Heart right ventricle (tissue), 16 donors: ENCODE measurements at regions not wholly inside any gene's neighbourhood (a gene's known extent, or its start where the extent isn't known, plus 50 kb on each side); places are given as distances from the start of the nearest gene placed in this dataset.

Experiments used
- ATAC-seq, 8 donors: fragments of 200-7000 bp; cut with Tn5 transposase; one replicate each; pipeline ENCODE4 v1.9.1; 2020; ENCODE audit warnings: mild to moderate bottlenecking in 8 of 8, moderate library complexity in 8 of 8, moderate number of reproducible peaks in 1 of 8
- DNase-seq, 2 donors: peaks; one replicate each; pipeline ENCODE4 v3.0.0-alpha.2; 2020
- H3K27ac ChIP-seq, 10 donors: fragments of 200-600 bp; sonication (generic) in 2 of 10; one replicate each; pipeline versions ENCODE4 v1.5.0 to v1.8.0; 2020 to 2022; ENCODE audit warnings: mild to moderate bottlenecking in 3 of 10
- H3K27me3 ChIP-seq, 7 donors: fragments of 200-600 bp; one replicate each; pipeline ENCODE4 v1.8.0; 2021 to 2022; ENCODE audit warnings: mild to moderate bottlenecking in 2 of 7
- H3K36me3 ChIP-seq, 9 donors: fragments of 200-600 bp; sonication (generic) in 1 of 9; one replicate each; pipeline versions ENCODE4 v1.5.0 to v1.8.0; 2020 to 2022; ENCODE audit warnings: mild to moderate bottlenecking in 2 of 9
- H3K4me1 ChIP-seq, 9 donors: fragments of 200-600 bp; sonication (generic) in 1 of 9; one replicate each; pipeline versions ENCODE4 v1.5.0 to v1.8.0; 2020 to 2022; ENCODE audit warnings: mild to moderate bottlenecking in 4 of 9
- H3K4me3 ChIP-seq, 10 donors: fragments of 200-600 bp; sonication (generic) in 2 of 10; one replicate each; pipeline versions ENCODE4 v1.5.0 to v1.8.0; 2020 to 2022; ENCODE audit warnings: mild to moderate bottlenecking in 7 of 10, moderate library complexity in 2 of 10
- H3K9me3 ChIP-seq, 11 donors: fragments of 200-600 bp in 10 of 11; sonication (generic) in 2 of 11; one replicate each; pipeline versions ENCODE4 v1.5.0 to v1.8.0; 2013 to 2022; ENCODE audit warnings: mild to moderate bottlenecking in 2 of 11, control low read depth in 1 of 11, moderate library complexity in 1 of 11
- WGBS, 2 donors: extraction: QIAGEN DNeasy Blood & Tissue Kit; methylation state at CpG; one replicate each; pipeline ENCODE4 v1.1.7; 2013; ENCODE audit warnings: inconsistent platforms in 1 of 2; 5-methylcytosine and 5-hydroxymethylcytosine counted together
- intact Hi-C, 10 donors: fragments of 100-400 bp; cut with DNase I; formaldehyde crosslinking; loops; one replicate each; pipeline versions ENCODE4 v1.11.1 to v1.14.2; 2022
- TF ChIP-seq, protein P1 (sequence below), 9 donors: fragments of 200-600 bp; sonication (generic) in 2 of 9; IDR thresholded peaks; one replicate each; pipeline versions ENCODE4 v1.5.0 to v1.8.0; 2021 to 2022; ENCODE audit warnings: antibody characterized with exemption in 9 of 9, mild to moderate bottlenecking in 5 of 9, moderate library complexity in 1 of 9
- donor health status: Arrhythmogenic right ventricular cardiomyopathy.
- donor health status: ischemic (EF 13 %, LVEDD 7.1; RV severe dilation, severe dysfunction).
- donor health status: healthy with polysubstance abuse.
- donor health status: DM: no; HTN: yes; CAD: no.
- donor health status: DM: no; HTN: no; CAD: no.
- donor health status: ischemic (EF 25% LVEDD 6.9; RV normal size, moderate dysfunction).
- donor health status: ischemic (EF 25% LVEDD 5.7; RV mildly dilated, moderate dysfunction).
- donor health status: healthy.
- donor health status: DM: yes; HTN: yes; CAD: no.
- donor health status: Ischemic cardiomyopathy.
- donor health status: ischemic (EF 35%, LVEDD 5.7; RV mildly dilated, moderate dysfunction).
- donor health status: nonischemic (EF 11% LVEDD 7.7; RV severe dilation, severe dysfunction).
- donor health status: DM: yes; HTN: yes; CAD: no.
- donor health status: PGD.
- donor health status: ischemic (EF 29% LVEDD 5.4; RV normal size, mild dysfunction).
- donor health status: nonischemic (EF 23%, LVEDD 6.1; RV moderate dilation, normal function).

DNA sequence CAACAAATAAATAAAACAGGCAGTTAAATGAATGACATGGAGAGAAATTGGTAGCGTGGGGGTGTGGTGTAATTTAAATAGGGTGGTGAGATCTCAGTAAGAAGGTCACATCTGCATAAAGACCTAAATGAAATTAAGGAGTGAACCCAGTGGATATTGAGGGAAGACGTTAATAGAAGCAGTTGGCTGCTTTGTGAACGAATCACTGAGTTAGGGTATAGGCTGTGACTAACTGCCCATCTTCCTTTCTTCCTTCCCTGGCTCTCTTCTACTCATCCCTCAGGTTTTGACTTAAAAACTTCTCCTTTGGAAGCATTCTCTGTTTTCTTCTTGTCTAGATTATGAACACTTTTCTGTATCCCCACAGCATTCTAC lies 64.7 kb downstream of the BTG1 start:
- DNase-seq (no peak), ATAC-seq (no peak)
- peak overlapping the region in 2 of 10 donors; percentile 39 to 50 for H3K27ac ChIP-seq
- H3K36me3 ChIP-seq, result no peaks in the 10 kb centered on the region
- no peak overlapping the region for H3K4me3 ChIP-seq
- TF ChIP-seq, protein P1, sequence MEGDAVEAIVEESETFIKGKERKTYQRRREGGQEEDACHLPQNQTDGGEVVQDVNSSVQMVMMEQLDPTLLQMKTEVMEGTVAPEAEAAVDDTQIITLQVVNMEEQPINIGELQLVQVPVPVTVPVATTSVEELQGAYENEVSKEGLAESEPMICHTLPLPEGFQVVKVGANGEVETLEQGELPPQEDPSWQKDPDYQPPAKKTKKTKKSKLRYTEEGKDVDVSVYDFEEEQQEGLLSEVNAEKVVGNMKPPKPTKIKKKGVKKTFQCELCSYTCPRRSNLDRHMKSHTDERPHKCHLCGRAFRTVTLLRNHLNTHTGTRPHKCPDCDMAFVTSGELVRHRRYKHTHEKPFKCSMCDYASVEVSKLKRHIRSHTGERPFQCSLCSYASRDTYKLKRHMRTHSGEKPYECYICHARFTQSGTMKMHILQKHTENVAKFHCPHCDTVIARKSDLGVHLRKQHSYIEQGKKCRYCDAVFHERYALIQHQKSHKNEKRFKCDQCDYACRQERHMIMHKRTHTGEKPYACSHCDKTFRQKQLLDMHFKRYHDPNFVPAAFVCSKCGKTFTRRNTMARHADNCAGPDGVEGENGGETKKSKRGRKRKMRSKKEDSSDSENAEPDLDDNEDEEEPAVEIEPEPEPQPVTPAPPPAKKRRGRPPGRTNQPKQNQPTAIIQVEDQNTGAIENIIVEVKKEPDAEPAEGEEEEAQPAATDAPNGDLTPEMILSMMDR (IDR thresholded peaks at IDR 0.05), result no peak
- H3K4me1 ChIP-seq, result peaks cover under 1 to 52% (median 22%) of the 10 kb centered on the region in 9 donors
- H3K9me3 ChIP-seq, result no peaks in the 10 kb centered on the region
- 81 to 92% methylated on average over 3 of the region's 3 CpGs for WGBS, 2 donors
- H3K27me3 ChIP-seq, result no peaks in the 10 kb centered on the region
- intact Hi-C loops, result loop anchor here in 2 of 10 donors (5.0 to 10.0 kb wide), 2 partner anchors 51 to 54 kb away; no protein-coding TSS in a partner anchor

DNA sequence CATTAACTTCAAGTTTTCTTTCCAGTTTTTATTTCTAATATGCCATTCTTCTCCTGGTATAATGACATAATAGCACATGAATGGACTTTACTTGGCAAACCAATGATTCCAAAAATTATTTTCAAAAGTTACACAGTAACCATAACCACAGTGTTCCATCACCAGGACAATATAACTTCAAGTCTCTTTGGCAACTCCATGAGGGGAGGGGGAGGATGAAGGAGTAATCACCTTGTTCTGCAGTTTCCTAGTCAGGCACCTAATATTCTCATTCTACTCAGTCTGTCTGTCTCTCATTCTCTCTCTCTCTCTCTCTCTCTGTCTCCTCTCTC lies 66.6 kb downstream of the BTG1 start:
- H3K9me3 ChIP-seq, result no peaks in the 10 kb centered on the region
- TF ChIP-seq, protein P1 (IDR thresholded peaks at IDR 0.05), result no peak
- ATAC-seq (no peak), DNase-seq (no peak)
- no peaks in the 10 kb centered on the region for H3K36me3 ChIP-seq
- peak overlapping the region in 1 of 10 donors; percentile 45 for H3K27ac ChIP-seq
- intact Hi-C loops, result loop anchor here in 1 of 10 donors (5.0 kb wide), 1 partner anchor 53 kb away; no protein-coding TSS in a partner anchor
- H3K4me3 ChIP-seq, result no peak overlapping the region
- no peaks in the 10 kb centered on the region for H3K27me3 ChIP-seq
- peaks cover 11 to 66% (median 36%) of the 10 kb centered on the region in 9 donors for H3K4me1 ChIP-seq

DNA sequence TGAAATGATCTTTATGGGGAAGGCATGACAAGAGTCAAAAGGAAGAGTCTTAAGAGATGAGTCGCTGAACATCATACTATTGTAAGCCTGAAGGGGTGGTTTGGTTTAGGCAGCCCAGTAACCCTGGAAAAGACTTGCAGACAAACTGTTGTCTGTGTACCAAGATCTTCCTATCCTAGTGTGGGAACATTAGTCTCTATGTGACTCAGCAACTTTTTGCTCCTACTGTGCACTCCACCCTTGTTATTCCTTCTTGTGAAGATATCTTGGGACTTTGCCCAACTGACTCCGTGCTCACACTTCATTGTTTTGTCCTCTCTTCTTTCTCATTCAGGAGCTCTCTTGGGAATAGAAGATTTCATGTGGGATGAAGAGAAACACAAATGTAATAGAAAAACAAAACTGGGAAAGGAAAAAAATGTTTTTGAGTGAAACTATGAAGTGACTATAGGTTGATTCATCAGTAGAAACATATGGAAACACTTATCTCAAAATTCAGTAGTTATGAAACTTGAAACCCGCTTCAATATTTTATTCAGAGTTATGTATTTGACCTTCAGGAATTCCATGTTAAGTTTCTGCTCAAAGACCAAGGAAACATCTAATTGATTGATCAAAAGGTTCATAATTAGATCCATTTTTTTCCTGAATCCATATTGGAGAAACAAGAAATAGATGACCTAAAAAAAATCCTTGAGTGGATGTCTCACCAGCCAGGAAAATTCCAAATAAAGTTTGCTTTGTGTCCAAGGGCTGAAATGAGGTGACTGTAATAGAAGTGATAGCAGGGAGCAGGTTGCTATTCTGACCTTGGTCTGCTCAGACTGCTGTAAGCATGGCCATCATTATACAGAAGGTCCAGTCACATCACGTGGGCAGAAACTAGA lies 67.2 kb downstream of the BTG1 start:
- Histone ChIP-seq H3K36me3 (no peaks in the 10 kb centered on the region), H3K4me3 (no peak overlapping the region), H3K9me3 (no peaks in the 10 kb centered on the region), H3K27me3 (no peaks in the 10 kb centered on the region), H3K27ac (peak overlapping the region in 2 of 10 donors; percentile 3 to 45), H3K4me1 (peaks cover 11 to 66% (median 36%) of the 10 kb centered on the region in 9 donors)
- TF ChIP-seq, protein P1 (IDR thresholded peaks at IDR 0.05), result no peak
- DNase-seq (no peak), ATAC-seq (peak in 7 of 8 donors; percentile 30 to 79 (median 47))
- 69 to 72% methylated on average over 4 of the region's 4 CpGs for WGBS, 2 donors
- intact Hi-C loops, result loop anchor here in 1 of 10 donors (5.0 kb wide), 1 partner anchor 54 kb away; no protein-coding TSS in a partner anchor

DNA sequence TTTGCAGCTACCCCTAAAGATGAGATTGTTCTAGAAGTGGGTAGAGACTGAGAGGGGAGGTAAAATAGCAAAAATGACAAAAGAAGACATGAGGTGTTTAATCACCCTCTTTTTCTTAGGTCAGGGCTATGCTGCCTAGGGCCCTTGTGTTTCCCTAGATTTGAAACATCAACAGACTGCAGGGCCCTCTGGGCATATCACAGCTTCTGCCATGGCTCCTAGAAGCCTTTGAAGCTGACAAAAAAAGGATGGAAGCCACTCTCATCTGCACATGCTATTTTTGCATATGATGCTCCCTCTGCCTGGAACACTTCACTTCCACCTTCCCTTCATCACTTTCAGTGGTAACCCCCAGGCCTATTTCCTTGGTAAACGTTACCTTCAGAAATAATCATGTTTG lies 68.1 kb downstream of the BTG1 start:
- Histone ChIP-seq H3K27ac (peak overlapping the region in 1 of 10 donors; percentile 45), H3K4me3 (no peak overlapping the region), H3K4me1 (peaks cover 11 to 66% (median 36%) of the 10 kb centered on the region in 9 donors), H3K27me3 (no peaks in the 10 kb centered on the region), H3K9me3 (no peaks in the 10 kb centered on the region), H3K36me3 (no peaks in the 10 kb centered on the region)
- DNase-seq, result no peak
- no peak for ATAC-seq
- 52 to 63% methylated on average over 1 of the region's 1 CpG for WGBS, 2 donors
- intact Hi-C loops, result loop anchor here in 1 of 10 donors (5.0 kb wide), 1 partner anchor 55 kb away; no protein-coding TSS in a partner anchor
- TF ChIP-seq, protein P1 (IDR thresholded peaks at IDR 0.05), result no peak
